K562 (cell line): ENCODE measurements at regions not wholly inside any gene's neighbourhood (a gene's known extent, or its start where the extent isn't known, plus 50 kb on each side); places are given as distances from the start of the nearest gene placed in this dataset.

Experiments
- ATAC-seq: fragments of 200-7000 bp; cut with Tn5 transposase; 3 replicates; pipeline ENCODE4 v1.9.1; 2020; ENCODE audit warnings: moderate library complexity
- BruUV-seq: library from RNA; stranded (reverse); fragments of 400-500 nt; replicated peaks from 2 replicates; lab custom pipeline; 2021; lab: Mats Ljungman, UMichigan
- CTCF ChIA-PET: fragments of 300-600 bp; formaldehyde crosslinking; extraction: SDS; loops from one replicate; lab custom pipeline; 2021; ENCODE audit warnings: low intra/inter-chr PET ratio; lab: Yijun Ruan, JAX
- POLR2A ChIA-PET: fragments of 300-600, 350-650 bp; sonication (Branson Sonifier 250); formaldehyde crosslinking; extraction: SDS; loops from one replicate; lab custom pipeline; 2021; ENCODE audit warnings: antibody characterized with exemption, inconsistent platforms; lab: Yijun Ruan, JAX
- DNase-seq, 4 experiments: peaks; one replicate each; pipeline versions ENCODE4 v3.0.0 to v3.0.0-alpha.2; 2011 to 2018; ENCODE audit warnings: low spot score in 3 of 4, mixed read lengths in 3 of 4; ENCODE audit errors: extremely low read depth in 1 of 4
- FAIRE-seq: peaks from 2 replicates; lab custom pipeline; 2011; peaks lifted over from hg19 to GRCh38; lab: Jason Lieb, UNC
- H2AFZ ChIP-seq: 2 replicates; pipeline ENCODE4 v1.6.0; 2011; ENCODE audit warnings: low read depth, low read length, control low read depth, inconsistent platforms
- H3K27ac ChIP-seq: fragments of 200-600 bp; 3 replicates; pipeline ENCODE4 v1.8.0; 2011; ENCODE audit warnings: low read depth, mild to moderate bottlenecking, control low read depth, inconsistent platforms, low read length, moderate library complexity, mixed read lengths; ENCODE audit errors: extremely low read depth
- H3K27me3 ChIP-seq, 2 experiments: fragments of 300-600 bp in 1 of 2; 2 replicates in 1 of 2; 3 replicates in 1 of 2; pipeline versions ENCODE4 v1.6.0 to v1.8.0; 2011; ENCODE audit warnings: inconsistent platforms in 2 of 2, low read length in 2 of 2, mild to moderate bottlenecking in 1 of 2, mixed read lengths in 1 of 2, moderate library complexity in 1 of 2; ENCODE audit not compliant: control insufficient read depth in 2 of 2, insufficient read depth in 2 of 2
- H3K36me3 ChIP-seq: fragments of 300-600 bp; 3 replicates; pipeline ENCODE4 v1.8.0; 2011; ENCODE audit warnings: mild to moderate bottlenecking, low read length, inconsistent platforms; ENCODE audit not compliant: control insufficient read depth, insufficient read depth
- H3K4me1 ChIP-seq, 2 experiments: fragments of 200-600 bp in 1 of 2; replicated peaks in 1 of 2; 2 replicates in 1 of 2; 3 replicates in 1 of 2; pipeline versions ENCODE4 v1.5.1 to v1.8.0; 2011; ENCODE audit warnings: inconsistent platforms in 2 of 2, low read length in 2 of 2, mild to moderate bottlenecking in 1 of 2, mixed read lengths in 1 of 2, moderate library complexity in 1 of 2; ENCODE audit not compliant: control insufficient read depth in 2 of 2, insufficient read depth in 2 of 2
- H3K4me2 ChIP-seq: 2 replicates; pipeline ENCODE4 v1.6.1; 2011; ENCODE audit warnings: low read length, control low read depth, inconsistent platforms, mixed read lengths; ENCODE audit not compliant: insufficient read depth
- H3K4me3 ChIP-seq: fragments of 200-600 bp; sonication (generic), shearing (Covaris generic); 2 replicates; pipeline ENCODE4 v1.5.1; 2016; ENCODE audit warnings: control low read depth, inconsistent platforms
- H3K79me2 ChIP-seq: fragments of 200-600 bp; 3 replicates; pipeline ENCODE4 v1.8.0; 2011; ENCODE audit warnings: low read length, inconsistent platforms; ENCODE audit not compliant: control insufficient read depth, insufficient read depth
- H3K9ac ChIP-seq, 2 experiments: 2 replicates each; pipeline versions ENCODE4 v1.6.0 to v1.6.1; 2011; ENCODE audit warnings: low read depth in 2 of 2, low read length in 2 of 2, control low read depth in 1 of 2, inconsistent platforms in 1 of 2, mild to moderate bottlenecking in 1 of 2, mixed read lengths in 1 of 2; ENCODE audit not compliant: insufficient read depth in 1 of 2
- H3K9me1 ChIP-seq: one replicate; pipeline ENCODE4 v1.6.0; 2011; ENCODE audit warnings: inconsistent platforms, mild to moderate bottlenecking, low read length, moderate library complexity; ENCODE audit not compliant: control insufficient read depth, insufficient read depth
- H3K9me3 ChIP-seq: replicated peaks from 2 replicates; pipeline ENCODE4 v1.5.1; 2011; ENCODE audit warnings: low read depth, low read length, inconsistent platforms; ENCODE audit not compliant: control insufficient read depth, insufficient read depth
- H4K20me1 ChIP-seq: replicated peaks from 2 replicates; pipeline ENCODE4 v1.6.1; 2011; ENCODE audit warnings: low read length, inconsistent platforms, mixed read lengths; ENCODE audit not compliant: control insufficient read depth, insufficient read depth
- AFF1 ChIP-seq, 2 experiments: fragments of 450-650 bp; IDR thresholded peaks; 2 replicates each; pipeline ENCODE4 v1.6.1; 2018; ENCODE audit warnings: mild to moderate bottlenecking in 2 of 2, low read depth in 1 of 2; ENCODE audit not compliant: partially characterized antibody in 2 of 2
- KAT8 ChIP-seq: fragments of 450-650 bp; IDR thresholded peaks from 2 replicates; pipeline ENCODE4 v1.6.1; 2016; ENCODE audit warnings: low read depth, mild to moderate bottlenecking
- POU5F1 ChIP-seq: fragments of 150-350 bp; IDR thresholded peaks from 2 replicates; pipeline ENCODE4 v1.6.1; 2014; ENCODE audit warnings: borderline replicate concordance, low read length, low read depth, mild to moderate bottlenecking; ENCODE audit not compliant: partially characterized antibody
- ZEB2 ChIP-seq: fragments of 450-650 bp; IDR thresholded peaks from 2 replicates; pipeline ENCODE4 v1.6.1; 2016
- WGBS: fragments of 100-300 bp; shearing (Covaris generic); methylation state at CpG from one replicate; pipeline ENCODE4 v1.1.6; 2016; ENCODE audit warnings: low coverage, mixed read lengths; ENCODE audit not compliant: insufficient coverage; ENCODE audit errors: missing lambda C conversion rate; 5-methylcytosine and 5-hydroxymethylcytosine counted together
- in situ Hi-C: fragments of 300-500 bp; cut with MboI; formaldehyde crosslinking; loops from 4 replicates; pipeline ENCODE4 v1.15.0; 2018; ENCODE audit warnings: inconsistent platforms, mixed read lengths
- intact Hi-C: fragments of 100-400 bp; cut with micrococcal nuclease; formaldehyde crosslinking; loops from 2 replicates; pipeline ENCODE4 v1.14.2; 2022

GRCh38 chr7:52209614-52210013 is 825.8 kb upstream of the POM121L12 start:
- no peak overlapping the region for H3K4me2 ChIP-seq
- no peaks in the 10 kb centered on the region for H3K4me1 ChIP-seq
- H4K20me1 ChIP-seq = no peaks in the 10 kb centered on the region
- in situ Hi-C loops (no loop called here), intact Hi-C loops (no loop called here)
- WGBS = 5% methylated on average over 2 of the region's 2 CpGs
- FAIRE-seq (no peak), ATAC-seq (no peak), DNase-seq (no peak)
- no peaks in the 10 kb centered on the region for H3K9me1 ChIP-seq
- no peaks in the 10 kb centered on the region for H3K9me3 ChIP-seq
- TF ChIP-seq ZEB2 (no peak), KAT8 (no peak), POU5F1 (no peak), AFF1 (IDR thresholded peaks at IDR 0.05; ENCODE audit: low read depth in 1 of 2, partially characterized antibody in 2 of 2) (no peak)
- no peak overlapping the region for H3K27ac ChIP-seq
- POLR2A ChIA-PET = no interaction called here
- no peaks in the 10 kb centered on the region for H3K27me3 ChIP-seq
- no TSS peak for BruUV-seq
- H3K4me3 ChIP-seq = no peak overlapping the region
- no peak overlapping the region for H3K9ac ChIP-seq
- no peaks in the 10 kb centered on the region for H3K36me3 ChIP-seq
- CTCF ChIA-PET = no interaction called here
- no peaks in the 10 kb centered on the region for H3K79me2 ChIP-seq
- no peak overlapping the region for H2AFZ ChIP-seq
